Activated CD4-positive, alpha-beta T cell treated with anti-CD3 and anti-CD28 coated beads for 48 hours (primary cell): ENCODE measurements at regions not wholly inside any gene's neighbourhood (a gene's known extent, or its start where the extent isn't known, plus 50 kb on each side); places are given as distances from the start of the nearest gene placed in this dataset.

Experiments
- DNase-seq: peaks from one replicate; pipeline ENCODE4 v3.0.0-alpha.2; 2020

- DNase-seq, result no peak
Measured at GRCh38 chr7:121488111-121488650, 92.1 kb upstream of the FAM3C start.

- DNase-seq, result no peak
Measured at GRCh38 chr7:121486590-121486989, 90.5 kb upstream of the FAM3C start.

- DNase-seq, result no peak
Measured at GRCh38 chr7:121485467-121486243, 89.5 kb upstream of the FAM3C start.

- DNase-seq, result no peak
Measured at GRCh38 chr7:121484089-121484763, 88.1 kb upstream of the FAM3C start.

- no peak for DNase-seq
Measured at GRCh38 chr7:121480566-121481335, 84.6 kb upstream of the FAM3C start.

GRCh38 chr7:121480058-121480457, 84.0 kb upstream of the FAM3C start:
- DNase-seq, result no peak

GRCh38 chr7:121479466-121479865, 83.4 kb upstream of the FAM3C start:
- no peak for DNase-seq

GRCh38 chr7:121475806-121476205, 79.7 kb upstream of the FAM3C start:
- DNase-seq, result no peak

GRCh38 chr7:121474301-121474673, 78.2 kb upstream of the FAM3C start:
- DNase-seq, result no peak

GRCh38 chr7:121473645-121474300, 77.7 kb upstream of the FAM3C start:
- no peak for DNase-seq

GRCh38 chr7:121466455-121466854, 70.3 kb upstream of the FAM3C start:
- DNase-seq, result no peak

GRCh38 chr7:121459148-121459547, 63.0 kb upstream of the FAM3C start:
- DNase-seq, result no peak

GRCh38 chr7:121456785-121457359, 60.8 kb upstream of the FAM3C start:
- DNase-seq, result no peak

- DNase-seq, result no peak
Measured at GRCh38 chr7:121456015-121456414, 59.9 kb upstream of the FAM3C start.

GRCh38 chr7:121452389-121452788, 56.3 kb upstream of the FAM3C start:
- no peak for DNase-seq

- DNase-seq, result no peak
Measured at GRCh38 chr7:121451367-121452094, 55.4 kb upstream of the FAM3C start.

GRCh38 chr7:121450631-121451198, 54.6 kb upstream of the FAM3C start:
- no peak for DNase-seq

GRCh38 chr7:121449735-121450240, 53.7 kb upstream of the FAM3C start:
- DNase-seq, result no peak

GRCh38 chr7:121449329-121449728, 53.2 kb upstream of the FAM3C start:
- DNase-seq, result no peak

GRCh38 chr7:121448429-121448828, 52.3 kb upstream of the FAM3C start:
- no peak for DNase-seq

- no peak for DNase-seq
Measured at GRCh38 chr7:121447911-121448300, 51.8 kb upstream of the FAM3C start.
